Neuronal stem cell (in vitro differentiated cells): ENCODE measurements at regions not wholly inside any gene's neighbourhood (a gene's known extent, or its start where the extent isn't known, plus 50 kb on each side); places are given as distances from the start of the nearest gene placed in this dataset.

Experiments
- DNase-seq: peaks from one replicate; pipeline ENCODE4 v3.0.0-alpha.2; 2013; ENCODE audit warnings: low spot score
- H2AFZ ChIP-seq: one replicate; pipeline ENCODE4 v1.6.1; 2013; ENCODE audit warnings: mild to moderate bottlenecking, low read length, inconsistent platforms
- H2AK5ac ChIP-seq: 2 replicates; pipeline ENCODE4 v1.6.1; 2013; ENCODE audit warnings: low read depth, mild to moderate bottlenecking, inconsistent platforms, low read length, moderate library complexity, mixed read lengths
- H2BK120ac ChIP-seq: 2 replicates; pipeline ENCODE4 v1.6.1; 2013; ENCODE audit warnings: low read depth, mild to moderate bottlenecking, inconsistent platforms, low read length, moderate library complexity, mixed read lengths
- H2BK12ac ChIP-seq: one replicate; pipeline ENCODE4 v1.6.1; 2013; ENCODE audit warnings: low read length, inconsistent platforms
- H2BK15ac ChIP-seq: 2 replicates; pipeline ENCODE4 v1.6.1; 2013; ENCODE audit warnings: mild to moderate bottlenecking, low read length, inconsistent platforms, mixed read lengths
- H2BK5ac ChIP-seq: one replicate; pipeline ENCODE4 v1.6.1; 2013; ENCODE audit warnings: inconsistent platforms, mild to moderate bottlenecking, low read length, moderate library complexity
- H3K14ac ChIP-seq: one replicate; pipeline ENCODE4 v1.6.1; 2013; ENCODE audit warnings: low read length, inconsistent platforms
- H3K18ac ChIP-seq: 2 replicates; pipeline ENCODE4 v1.6.1; 2013; ENCODE audit warnings: low read length, inconsistent platforms
- H3K23ac ChIP-seq: 2 replicates; pipeline ENCODE4 v1.6.1; 2013; ENCODE audit warnings: low read depth, mild to moderate bottlenecking, mixed read lengths, low read length, inconsistent platforms; ENCODE audit not compliant: poor library complexity
- H3K27ac ChIP-seq: replicated peaks from 3 replicates; pipeline ENCODE4 v1.5.1; 2013; ENCODE audit warnings: low read length, inconsistent platforms
- H3K27me3 ChIP-seq, 3 experiments: 2 replicates each; pipeline ENCODE4 v1.6.1; 2013; ENCODE audit warnings: low read length in 3 of 3, mild to moderate bottlenecking in 2 of 3, inconsistent platforms in 1 of 3, low read depth in 1 of 3, mixed read lengths in 1 of 3, moderate library complexity in 1 of 3; ENCODE audit not compliant: control insufficient read depth in 3 of 3, insufficient read depth in 3 of 3
- H3K36me3 ChIP-seq, 2 donors: replicated peaks in 1 of 2; 2 replicates each; pipeline ENCODE4 v1.6.1; 2013; ENCODE audit warnings: low read length in 2 of 2; ENCODE audit not compliant: control insufficient read depth in 2 of 2, insufficient read depth in 2 of 2
- H3K4ac ChIP-seq: 2 replicates; pipeline ENCODE4 v1.6.1; 2013; ENCODE audit warnings: inconsistent platforms, mild to moderate bottlenecking, low read length, moderate library complexity
- H3K4me1 ChIP-seq, 2 donors: 1 replicate in 1 of 2; 2 replicates in 1 of 2; pipeline ENCODE4 v1.6.1; 2013; ENCODE audit warnings: low read length in 2 of 2, low read depth in 1 of 2; ENCODE audit not compliant: control insufficient read depth in 2 of 2, insufficient read depth in 1 of 2
- H3K4me2 ChIP-seq: one replicate; pipeline ENCODE4 v1.6.1; 2013; ENCODE audit warnings: mild to moderate bottlenecking, low read length, inconsistent platforms; ENCODE audit not compliant: insufficient read depth, poor library complexity, severe bottlenecking
- H3K4me3 ChIP-seq, 2 donors: 2 replicates each; pipeline ENCODE4 v1.5.1; 2013; ENCODE audit warnings: low read length in 2 of 2, mild to moderate bottlenecking in 2 of 2, inconsistent platforms in 1 of 2, moderate library complexity in 1 of 2
- H3K79me1 ChIP-seq: one replicate; pipeline ENCODE4 v1.6.1; 2013; ENCODE audit warnings: low read depth, mild to moderate bottlenecking, inconsistent platforms, low read length, moderate library complexity
- H3K9ac ChIP-seq: one replicate; pipeline ENCODE4 v1.6.1; 2013; ENCODE audit warnings: mild to moderate bottlenecking, low read depth, low read length, inconsistent platforms; ENCODE audit not compliant: poor library complexity
- H3K9me3 ChIP-seq, 2 donors: replicated peaks in 1 of 2; 2 replicates each; pipeline versions ENCODE3 to v1.6.1; 2013; ENCODE audit warnings: low read length in 2 of 2, mild to moderate bottlenecking in 2 of 2, inconsistent platforms in 1 of 2, low read depth in 1 of 2, mixed read lengths in 1 of 2, moderate library complexity in 1 of 2; ENCODE audit not compliant: control insufficient read depth in 2 of 2, insufficient read depth in 1 of 2
- H4K8ac ChIP-seq: one replicate; pipeline ENCODE4 v1.6.1; 2013; ENCODE audit warnings: low read depth, mild to moderate bottlenecking, inconsistent platforms, low read length, moderate library complexity
- H4K91ac ChIP-seq: one replicate; pipeline ENCODE4 v1.6.1; 2013; ENCODE audit warnings: low read length, low read depth, mild to moderate bottlenecking, inconsistent platforms; ENCODE audit not compliant: poor library complexity
- WGBS, 2 donors: extraction: QIAGEN DNeasy Blood & Tissue Kit; methylation state at CpG; one replicate each; pipeline ENCODE4 v1.1.7; 2013; ENCODE audit warnings: missing lambda C conversion rate in 2 of 2, mixed read lengths in 1 of 2; ENCODE audit not compliant: insufficient read length in 2 of 2, insufficient replicate concordance in 1 of 2; ENCODE audit errors: extremely low coverage in 2 of 2; 5-methylcytosine and 5-hydroxymethylcytosine counted together

- Histone ChIP-seq H4K8ac (no peak overlapping the region), H3K4me1 (no peaks in the 10 kb centered on the region), H3K4ac (no peak overlapping the region), H3K9ac (no peak overlapping the region), H2BK5ac (no peak overlapping the region), H2BK120ac (no peak overlapping the region), H3K36me3 (no peaks in the 10 kb centered on the region), H3K27me3 (peaks cover 0 to 8% (median 0%) of the 10 kb centered on the region in 3 experiments), H3K79me1 (no peaks in the 10 kb centered on the region), H3K4me3 (no peak overlapping the region), H3K27ac (no peak overlapping the region), H3K9me3 (no peaks in the 10 kb centered on the region), H2BK12ac (no peak overlapping the region), H4K91ac (no peak overlapping the region), H2AFZ (no peak overlapping the region), H3K18ac (no peak overlapping the region), H3K23ac (no peak overlapping the region), H3K14ac (no peak overlapping the region), H2AK5ac (no peak overlapping the region), H2BK15ac (no peak overlapping the region), H3K4me2 (no peak overlapping the region)
- WGBS, 2 donors: 100% methylated on average over 1 of the region's 4 CpGs; no CpG with 5 or more reads in 1 of the 2 donors
- no peak for DNase-seq
Measured at GRCh38 chr6:6837541-6838080, 249.1 kb downstream of the LY86 start.

- Histone ChIP-seq H3K9ac (no peak overlapping the region), H3K4me1 (no peaks in the 10 kb centered on the region), H2BK15ac (no peak overlapping the region), H3K4me3 (no peak overlapping the region), H3K14ac (no peak overlapping the region), H3K23ac (no peak overlapping the region), H2BK120ac (no peak overlapping the region), H2BK12ac (no peak overlapping the region), H3K27ac (no peak overlapping the region), H4K91ac (no peak overlapping the region), H3K4me2 (no peak overlapping the region), H3K36me3 (no peaks in the 10 kb centered on the region), H3K18ac (no peak overlapping the region), H4K8ac (no peak overlapping the region), H3K79me1 (no peaks in the 10 kb centered on the region), H2AK5ac (no peak overlapping the region), H3K9me3 (no peaks in the 10 kb centered on the region), H3K4ac (no peak overlapping the region), H2AFZ (no peak overlapping the region), H3K27me3 (peaks cover 0 to 2% (median 0%) of the 10 kb centered on the region in 3 experiments), H2BK5ac (no peak overlapping the region)
- no CpG with 5 or more reads among the region's 5 CpGs for WGBS, 2 donors
- DNase-seq: no peak
Measured at GRCh38 chr6:6840831-6841291, 252.3 kb downstream of the LY86 start.

- H3K9me3 ChIP-seq: no peaks in the 10 kb centered on the region
- H3K18ac ChIP-seq: no peak overlapping the region
- no peak overlapping the region for H2BK12ac ChIP-seq
- H2AK5ac ChIP-seq: no peak overlapping the region
- peaks cover 0 to 2% (median 0%) of the 10 kb centered on the region in 3 experiments for H3K27me3 ChIP-seq
- no peak overlapping the region for H2BK15ac ChIP-seq
- WGBS, 2 donors: no CpG with 5 or more reads among the region's 3 CpGs
- H3K4me1 ChIP-seq: no peaks in the 10 kb centered on the region
- no peak overlapping the region for H4K91ac ChIP-seq
- H3K9ac ChIP-seq: no peak overlapping the region
- H3K4me3 ChIP-seq: no peak overlapping the region
- no peak overlapping the region for H3K27ac ChIP-seq
- no peak overlapping the region for H2AFZ ChIP-seq
- H3K23ac ChIP-seq: no peak overlapping the region
- DNase-seq: no peak
- H3K79me1 ChIP-seq: no peaks in the 10 kb centered on the region
- no peak overlapping the region for H4K8ac ChIP-seq
- no peak overlapping the region for H3K4me2 ChIP-seq
- H3K4ac ChIP-seq: no peak overlapping the region
- H2BK120ac ChIP-seq: no peak overlapping the region
- no peak overlapping the region for H3K14ac ChIP-seq
- no peak overlapping the region for H2BK5ac ChIP-seq
- no peaks in the 10 kb centered on the region for H3K36me3 ChIP-seq
Measured at GRCh38 chr6:6841571-6841970, 253.1 kb downstream of the LY86 start.

- Histone ChIP-seq H3K4me3 (no peak overlapping the region), H3K27ac (no peak overlapping the region), H2BK5ac (no peak overlapping the region), H3K23ac (no peak overlapping the region), H2BK15ac (no peak overlapping the region), H2AK5ac (no peak overlapping the region), H3K9me3 (no peaks in the 10 kb centered on the region), H3K27me3 (peaks cover 0 to 2% (median 0%) of the 10 kb centered on the region in 3 experiments), H2AFZ (no peak overlapping the region), H4K91ac (no peak overlapping the region), H2BK12ac (no peak overlapping the region), H3K79me1 (no peaks in the 10 kb centered on the region), H2BK120ac (no peak overlapping the region), H3K18ac (no peak overlapping the region), H3K4me2 (no peak overlapping the region), H3K4ac (no peak overlapping the region), H3K36me3 (no peaks in the 10 kb centered on the region), H3K4me1 (no peaks in the 10 kb centered on the region), H3K9ac (no peak overlapping the region), H3K14ac (no peak overlapping the region), H4K8ac (no peak overlapping the region)
- no CpG with 5 or more reads among the region's 5 CpGs for WGBS, 2 donors
- no peak for DNase-seq
Measured at GRCh38 chr6:6842291-6842690, 253.8 kb downstream of the LY86 start.
